HG03066 (cell line): ENCODE measurements at regions not wholly inside any gene's neighbourhood (a gene's known extent, or its start where the extent isn't known, plus 50 kb on each side); places are given as distances from the start of the nearest gene placed in this dataset.

ENCODE experiments used
- ATAC-seq: cut with Tn5 transposase; IDR thresholded peaks from one replicate; pipeline ENCODE4 v1.9.1; 2021; ENCODE audit warnings: low read depth; ENCODE audit not compliant: unreplicated experiment

GRCh38 chr16:64829678-64830077 is 292.2 kb downstream of the CDH11 start:
- ATAC-seq = no peak

GRCh38 chr16:64826374-64826773 is 295.5 kb downstream of the CDH11 start:
- ATAC-seq = no peak

GRCh38 chr16:64823481-64824075 is 298.3 kb downstream of the CDH11 start:
- no peak for ATAC-seq

- ATAC-seq = no peak
Measured at GRCh38 chr16:64809876-64810629, 311.8 kb downstream of the CDH11 start.

- ATAC-seq = no peak
Measured at GRCh38 chr16:64808474-64808873, 313.4 kb downstream of the CDH11 start.

GRCh38 chr16:64791756-64792155 is 330.1 kb downstream of the CDH11 start:
- ATAC-seq = no peak

GRCh38 chr16:64784635-64785034 is 337.2 kb downstream of the CDH11 start:
- no peak for ATAC-seq

- ATAC-seq = no peak
Measured at GRCh38 chr16:64782484-64782883, 339.4 kb downstream of the CDH11 start.

GRCh38 chr16:64780445-64780844 is 341.4 kb downstream of the CDH11 start:
- ATAC-seq = no peak

- no peak for ATAC-seq
Measured at GRCh38 chr16:64778777-64779176, 343.1 kb downstream of the CDH11 start.

- ATAC-seq = no peak
Measured at GRCh38 chr16:64773638-64774037, 348.2 kb downstream of the CDH11 start.

GRCh38 chr16:64773184-64773583 is 348.7 kb downstream of the CDH11 start:
- ATAC-seq = no peak

GRCh38 chr16:64771273-64771672 is 350.6 kb downstream of the CDH11 start:
- no peak for ATAC-seq

GRCh38 chr16:64762211-64762610 is 359.7 kb downstream of the CDH11 start:
- no peak for ATAC-seq

- ATAC-seq = no peak
Measured at GRCh38 chr16:64754279-64754678, 367.6 kb downstream of the CDH11 start.

GRCh38 chr16:64751906-64752305 is 370.0 kb downstream of the CDH11 start:
- no peak for ATAC-seq

- ATAC-seq = no peak
Measured at GRCh38 chr16:64749346-64749745, 372.5 kb downstream of the CDH11 start.

- no peak for ATAC-seq
Measured at GRCh38 chr16:64745258-64745930, 376.5 kb downstream of the CDH11 start.

GRCh38 chr16:64742455-64743223 is 379.2 kb downstream of the CDH11 start:
- ATAC-seq = no peak

- no peak for ATAC-seq
Measured at GRCh38 chr16:64740261-64740660, 381.6 kb downstream of the CDH11 start.

- no peak for ATAC-seq
Measured at GRCh38 chr16:64738321-64738960, 383.4 kb downstream of the CDH11 start.
